Esophagus squamous epithelium (tissue), 4 donors: ENCODE measurements at regions not wholly inside any gene's neighbourhood (a gene's known extent, or its start where the extent isn't known, plus 50 kb on each side); places are given as distances from the start of the nearest gene placed in this dataset.

Source experiments
- CTCF ChIP-seq, 6 experiments: fragments of 450-650 bp in 4 of 6; fragments of 200-600 bp in 2 of 6; sonication (generic) in 2 of 6; IDR thresholded peaks; one replicate each; pipeline ENCODE4 v1.5.1; 2016 to 2019; ENCODE audit warnings: antibody characterized with exemption in 6 of 6, mild to moderate bottlenecking in 4 of 6, moderate library complexity in 4 of 6
- POLR2A ChIP-seq, 4 donors: fragments of 450-650 bp; IDR thresholded peaks; one replicate each; pipeline ENCODE4 v1.6.1; 2017; ENCODE audit warnings: antibody characterized with exemption in 4 of 4, mild to moderate bottlenecking in 4 of 4, moderate library complexity in 3 of 4

- TF ChIP-seq POLR2A (IDR thresholded peaks at IDR 0.05) (no peak), CTCF (IDR thresholded peaks at IDR 0.05) (no peak)
Measured at GRCh38 chr5:6274846-6275543, 103.4 kb downstream of the MED10 start.
